PC-3 (cell line): ENCODE measurements at regions not wholly inside any gene's neighbourhood (a gene's known extent, or its start where the extent isn't known, plus 50 kb on each side); places are given as distances from the start of the nearest gene placed in this dataset.
"Not testable (repeated sequence)": the region's sequence is repeated elsewhere in the genome, so short reads cannot be mapped to it uniquely, and the experiment has no call there.

ENCODE experiments used
- ATAC-seq: fragments of 200-7000 bp; cut with Tn5 transposase; 2 replicates; pipeline ENCODE4 v1.9.1; 2020; ENCODE audit warnings: mild to moderate bottlenecking, moderate library complexity
- BruUV-seq: library from RNA; stranded (reverse); fragments of 400-500 nt; replicated peaks from 2 replicates; lab custom pipeline; 2021; lab: Mats Ljungman, UMichigan
- CTCF ChIA-PET: fragments of 300-600 bp; sonication (Branson Sonifier 250); formaldehyde crosslinking; loops from one replicate; lab custom pipeline; 2022; ENCODE audit warnings: antibody characterized with exemption; lab: Charles Lee
- POLR2A ChIA-PET: fragments of 300-600 bp; sonication (Branson Sonifier 250); formaldehyde crosslinking; loops from one replicate; lab custom pipeline; 2022; ENCODE audit warnings: antibody characterized with exemption; ENCODE audit not compliant: unreplicated experiment; lab: Charles Lee
- DNase-seq: peaks from one replicate; pipeline ENCODE4 v3.0.0-alpha.2; 2015
- H2AFZ ChIP-seq: fragments of 300-600 bp; sonication (generic); 2 replicates; pipeline ENCODE4 v1.6.0; 2016; ENCODE audit warnings: antibody characterized with exemption, low read length
- H3F3A ChIP-seq: fragments of 300-600 bp; sonication (generic); one replicate; pipeline ENCODE4 v1.6.0; 2017; ENCODE audit warnings: antibody characterized with exemption, low read length, control low read depth, mild to moderate bottlenecking; ENCODE audit not compliant: unreplicated experiment
- H3K27ac ChIP-seq: fragments of 300-600 bp; sonication (generic); 2 replicates; pipeline ENCODE4 v1.5.1; 2016; ENCODE audit warnings: mild to moderate bottlenecking, low read length
- H3K27me3 ChIP-seq: fragments of 300-600 bp; sonication (generic); 2 replicates; pipeline ENCODE4 v1.6.1; 2016; ENCODE audit warnings: low read length, mixed read lengths
- H3K36me3 ChIP-seq: fragments of 300-600 bp; sonication (generic); 2 replicates; pipeline ENCODE4 v1.6.1; 2016; ENCODE audit warnings: low read depth, mixed run types, low read length, mixed read lengths
- H3K4me1 ChIP-seq: fragments of 300-600 bp; sonication (generic); 2 replicates; pipeline ENCODE4 v1.5.1; 2016; ENCODE audit warnings: low read length; ENCODE audit not compliant: insufficient read depth
- H3K4me2 ChIP-seq: fragments of 300-600 bp; sonication (generic); 2 replicates; pipeline ENCODE4 v1.6.0; 2016; ENCODE audit warnings: low read length
- H3K4me3 ChIP-seq: fragments of 300-600 bp; sonication (generic); 2 replicates; pipeline ENCODE4 v1.5.1; 2016; ENCODE audit warnings: mild to moderate bottlenecking, low read length, mixed read lengths
- H3K79me2 ChIP-seq: fragments of 300-600 bp; sonication (generic); 2 replicates; pipeline ENCODE4 v1.6.1; 2017; ENCODE audit warnings: low read length, mixed read lengths
- H3K9ac ChIP-seq: fragments of 300-600 bp; sonication (generic); 2 replicates; pipeline ENCODE4 v1.6.0; 2016; ENCODE audit warnings: mild to moderate bottlenecking, low read length
- H3K9me2 ChIP-seq: fragments of 300-600 bp; sonication (generic); replicated peaks from 2 replicates; pipeline ENCODE4 v1.6.1; 2016; ENCODE audit warnings: mixed run types, low read length, mixed read lengths
- H3K9me3 ChIP-seq: fragments of 300-600 bp; sonication (generic); 2 replicates; pipeline ENCODE4 v1.6.1; 2016; ENCODE audit warnings: low read length, mixed read lengths
- H4K20me1 ChIP-seq: fragments of 300-600 bp; sonication (generic); 2 replicates; pipeline ENCODE4 v1.6.1; 2016; ENCODE audit warnings: low read length, mixed read lengths
- CTCF ChIP-seq: fragments of 300-600 bp; sonication (generic); conservative IDR thresholded peaks from 2 replicates; pipeline ENCODE4 v1.5.1; 2017; ENCODE audit warnings: antibody characterized with exemption, low read depth, mild to moderate bottlenecking, low read length
- intact Hi-C: fragments of 100-400 bp; cut with micrococcal nuclease; formaldehyde crosslinking; loops from 2 replicates; pipeline ENCODE4 v1.9.0; 2023

- H3K27me3 ChIP-seq, H3K27ac ChIP-seq, H3K4me3 ChIP-seq, H3K36me3 ChIP-seq, H3K9me3 ChIP-seq, H3K9ac ChIP-seq, H3K9me2 ChIP-seq, ATAC-seq, H3K79me2 ChIP-seq, H3K4me2 ChIP-seq, H3K4me1 ChIP-seq, CTCF ChIA-PET, DNase-seq, intact Hi-C loops, H3F3A ChIP-seq, BruUV-seq, H4K20me1 ChIP-seq, POLR2A ChIA-PET, H2AFZ ChIP-seq: not testable (repeated sequence)
Observed at GRCh38 chr1:223913715-223914114, 68.0 kb upstream of the TP53BP2 start.

DNA sequence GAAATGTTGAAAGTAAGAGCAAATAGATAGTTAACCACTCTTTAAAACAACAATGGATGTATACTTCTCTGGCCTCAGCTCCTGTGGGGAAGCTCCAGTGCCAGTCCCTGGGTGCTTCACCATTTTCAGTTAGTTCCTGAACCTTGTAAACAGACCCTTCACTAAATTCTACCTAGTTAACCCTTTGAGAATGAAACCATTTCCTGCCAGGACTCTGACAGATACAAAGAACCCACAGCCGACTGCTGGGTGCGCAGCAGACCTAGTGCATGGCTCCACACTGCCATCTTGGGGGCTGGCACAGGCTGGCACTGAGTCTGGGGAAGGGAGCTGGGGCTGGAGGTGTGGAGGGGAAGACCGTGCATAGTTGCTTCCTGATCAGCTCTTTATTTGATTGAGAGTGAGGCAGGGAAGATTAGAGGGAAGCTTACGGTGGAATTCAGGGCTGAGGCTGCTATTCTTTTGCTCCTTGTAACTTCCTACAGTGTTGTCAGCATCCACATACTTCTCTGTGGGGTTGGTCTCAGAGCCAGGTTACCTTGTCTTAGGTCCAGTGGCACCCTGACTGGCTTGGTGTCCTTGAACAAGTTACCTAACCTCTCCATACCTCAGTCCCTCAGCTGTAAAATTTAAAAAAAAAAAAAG is 62.3 kb upstream of the TP53BP2 start:
- intact Hi-C loops, H3K9me3 ChIP-seq, H3K27me3 ChIP-seq, H3K4me1 ChIP-seq, H2AFZ ChIP-seq, H3K36me3 ChIP-seq, BruUV-seq, H3K79me2 ChIP-seq, H3K9ac ChIP-seq, H3K4me3 ChIP-seq, H3K4me2 ChIP-seq, POLR2A ChIA-PET, DNase-seq, ATAC-seq, H4K20me1 ChIP-seq, H3F3A ChIP-seq, H3K27ac ChIP-seq, H3K9me2 ChIP-seq, CTCF ChIA-PET: not testable (repeated sequence)
- peak; percentile 40; the same call in 1 of the 2 replicates for TF ChIP-seq CTCF

DNA sequence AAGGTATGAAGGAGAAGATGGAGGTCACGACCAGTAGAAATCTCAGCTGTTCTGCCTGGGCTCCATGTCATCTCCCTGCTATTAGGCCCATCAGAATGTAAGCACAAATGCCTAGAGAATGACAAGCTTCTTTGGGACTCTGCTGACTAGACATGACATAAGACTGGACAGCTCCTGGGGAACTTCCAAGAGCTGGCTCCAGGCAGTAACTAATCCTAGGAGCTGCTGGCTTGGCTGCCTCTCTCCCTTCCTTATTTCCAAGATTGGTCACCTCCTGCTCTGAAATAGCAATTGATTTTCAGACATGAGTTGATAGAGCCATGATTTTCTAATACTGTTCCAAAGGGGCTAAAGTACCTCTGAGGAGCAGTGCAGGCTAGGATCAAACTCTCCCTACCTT is 57.5 kb upstream of the TP53BP2 start:
- ATAC-seq, POLR2A ChIA-PET, DNase-seq, H3K9me2 ChIP-seq, H4K20me1 ChIP-seq, H3F3A ChIP-seq, CTCF ChIA-PET, H3K27me3 ChIP-seq, H3K9ac ChIP-seq, H3K27ac ChIP-seq, BruUV-seq, H3K4me3 ChIP-seq, H3K9me3 ChIP-seq, intact Hi-C loops, H3K79me2 ChIP-seq, H3K4me2 ChIP-seq, H3K4me1 ChIP-seq, H3K36me3 ChIP-seq, H2AFZ ChIP-seq: not testable (repeated sequence)

GRCh38 chr1:223899775-223900174 is 54.0 kb upstream of the TP53BP2 start:
- H3K9me3 ChIP-seq, H3K4me1 ChIP-seq, H3K27me3 ChIP-seq, H3K4me3 ChIP-seq, ATAC-seq, H2AFZ ChIP-seq, H3K79me2 ChIP-seq, H3F3A ChIP-seq, H3K4me2 ChIP-seq, H3K36me3 ChIP-seq, intact Hi-C loops, H3K27ac ChIP-seq, POLR2A ChIA-PET, H4K20me1 ChIP-seq, H3K9ac ChIP-seq, DNase-seq, CTCF ChIA-PET, BruUV-seq, H3K9me2 ChIP-seq: not testable (repeated sequence)

DNA sequence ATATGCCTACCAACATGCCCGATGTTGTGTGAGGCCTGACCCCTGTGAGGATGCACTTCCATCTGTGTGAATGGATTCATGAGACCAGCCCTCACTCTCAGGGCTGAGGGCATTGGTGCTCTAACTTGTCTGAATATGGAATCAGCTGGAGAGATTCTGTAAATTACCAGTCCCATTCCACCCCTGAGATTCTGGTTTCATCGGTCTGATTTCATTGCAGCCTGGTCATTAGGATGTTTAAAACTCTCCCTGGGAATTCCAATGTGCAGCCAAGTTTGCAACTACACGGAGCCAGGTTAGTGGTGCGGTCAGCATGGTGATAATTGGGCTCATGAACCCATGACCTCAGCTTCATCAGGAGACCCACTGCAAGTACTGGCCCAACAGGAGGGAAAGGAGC is 51.4 kb upstream of the TP53BP2 start:
- H3K4me1 ChIP-seq, DNase-seq, H3K79me2 ChIP-seq, H3K9me2 ChIP-seq, H3K9ac ChIP-seq, H2AFZ ChIP-seq, H3F3A ChIP-seq, H4K20me1 ChIP-seq, intact Hi-C loops, CTCF ChIA-PET, H3K4me3 ChIP-seq, H3K9me3 ChIP-seq, ATAC-seq, BruUV-seq, POLR2A ChIA-PET, H3K36me3 ChIP-seq, H3K4me2 ChIP-seq, H3K27me3 ChIP-seq, H3K27ac ChIP-seq: not testable (repeated sequence)

- CTCF ChIA-PET, H3F3A ChIP-seq, H3K27ac ChIP-seq, H3K4me3 ChIP-seq, H3K79me2 ChIP-seq, H3K4me1 ChIP-seq, H3K36me3 ChIP-seq, BruUV-seq, intact Hi-C loops, H2AFZ ChIP-seq, H3K9me3 ChIP-seq, DNase-seq, H3K9ac ChIP-seq, H3K27me3 ChIP-seq, H4K20me1 ChIP-seq, H3K4me2 ChIP-seq, ATAC-seq, POLR2A ChIA-PET, H3K9me2 ChIP-seq: not testable (repeated sequence)
Observed at GRCh38 chr1:223895950-223896349, 50.2 kb upstream of the TP53BP2 start.
